ENCODE measurements at regions not wholly inside any gene's neighbourhood (a gene's known extent, or its start where the extent isn't known, plus 50 kb on each side); places are given as distances from the start of the nearest gene placed in this dataset.
"Not testable (repeated sequence)": the region's sequence is repeated elsewhere in the genome, so short reads cannot be mapped to it uniquely, and the experiment has no call there.

GRCh38 chr5:12658871-12659446 is 754.7 kb upstream of the CTNND2 start:
- TF ChIP-seq Cebpa-rat (IDR thresholded peaks at IDR 0.05): no peak
- Histone ChIP-seq H3K4me3 (no peak overlapping the region), H3K36me3 (no peaks in the 10 kb centered on the region), H4K20me1 (no peaks in the 10 kb centered on the region), H3K9ac (no peak overlapping the region), H3K27me3 (no peaks in the 10 kb centered on the region), H3K9me3 (replicated peaks in 1 of 11) (peaks cover 14 to 36% (median 24%) of the 10 kb centered on the region in 11 experiments), H3K27ac (no peak overlapping the region), H3K4me1 (no peaks in the 10 kb centered on the region), H3K4me2 (no peak overlapping the region)

- H3K36me3 ChIP-seq, H3K4me2 ChIP-seq, H4K20me1 ChIP-seq, H3K9ac ChIP-seq, H3K4me1 ChIP-seq, H3K27ac ChIP-seq, H3K27me3 ChIP-seq, H3K4me3 ChIP-seq: not testable (repeated sequence)
- H3K9me3 ChIP-seq (replicated peaks in 1 of 11): peaks cover 14 to 33% (median 23%) of the 10 kb centered on the region in 11 experiments
Observed at GRCh38 chr5:12657914-12658474, 753.7 kb upstream of the CTNND2 start.

- Histone ChIP-seq H3K9ac (no peak overlapping the region), H4K20me1 (no peaks in the 10 kb centered on the region), H3K27me3 (no peaks in the 10 kb centered on the region), H3K9me3 (replicated peaks in 1 of 11) (peaks cover 0 to 12% (median 6%) of the 10 kb centered on the region in 11 experiments; a peak in 9 of 22 replicates), H3K4me1 (no peaks in the 10 kb centered on the region), H3K27ac (no peak overlapping the region), H3K4me2 (no peak overlapping the region), H3K36me3 (no peaks in the 10 kb centered on the region), H3K4me3 (no peak overlapping the region)
- TF ChIP-seq Cebpa-rat (IDR thresholded peaks at IDR 0.05): no peak
Observed at GRCh38 chr5:12655675-12656074, 751.4 kb upstream of the CTNND2 start.

- H4K20me1 ChIP-seq: no peaks in the 10 kb centered on the region
- no peak overlapping the region for H3K4me3 ChIP-seq
- no peak overlapping the region for H3K4me2 ChIP-seq
- no peaks in the 10 kb centered on the region for H3K9me3 ChIP-seq (replicated peaks in 1 of 11)
- H3K9ac ChIP-seq: no peak overlapping the region
- no peaks in the 10 kb centered on the region for H3K36me3 ChIP-seq
- no peaks in the 10 kb centered on the region for H3K27me3 ChIP-seq
- H3K27ac ChIP-seq: no peak overlapping the region
- no peaks in the 10 kb centered on the region for H3K4me1 ChIP-seq
- no peak for TF ChIP-seq Cebpa-rat (IDR thresholded peaks at IDR 0.05)
Observed at GRCh38 chr5:12652201-12652600, 748.0 kb upstream of the CTNND2 start.

GRCh38 chr5:12648558-12648957 is 744.3 kb upstream of the CTNND2 start:
- Histone ChIP-seq H3K27me3 (no peaks in the 10 kb centered on the region), H3K4me1 (no peaks in the 10 kb centered on the region; a peak in 1 of 20 replicates), H3K4me2 (no peak overlapping the region), H4K20me1 (no peaks in the 10 kb centered on the region), H3K9me3 (replicated peaks in 1 of 11) (no peaks in the 10 kb centered on the region), H3K9ac (no peak overlapping the region), H3K4me3 (no peak overlapping the region), H3K27ac (no peak overlapping the region), H3K36me3 (no peaks in the 10 kb centered on the region)
- no peak for TF ChIP-seq Cebpa-rat (IDR thresholded peaks at IDR 0.05)

- no peak overlapping the region for H3K4me2 ChIP-seq
- H3K9ac ChIP-seq: no peak overlapping the region
- H3K27ac ChIP-seq: no peak overlapping the region
- H3K9me3 ChIP-seq (replicated peaks in 1 of 11): no peaks in the 10 kb centered on the region
- H3K4me3 ChIP-seq: no peak overlapping the region
- TF ChIP-seq Cebpa-rat (IDR thresholded peaks at IDR 0.05): no peak
- H3K4me1 ChIP-seq: no peaks in the 10 kb centered on the region; a peak in 2 of 20 replicates
- no peaks in the 10 kb centered on the region for H4K20me1 ChIP-seq
- H3K36me3 ChIP-seq: no peaks in the 10 kb centered on the region
- H3K27me3 ChIP-seq: no peaks in the 10 kb centered on the region
Observed at GRCh38 chr5:12647613-12648012, 743.4 kb upstream of the CTNND2 start.

GRCh38 chr5:12645582-12645981 is 741.3 kb upstream of the CTNND2 start:
- no peak overlapping the region for H3K9ac ChIP-seq

GRCh38 chr5:12636209-12636608 is 732.0 kb upstream of the CTNND2 start:
- no peak overlapping the region for H3K4me3 ChIP-seq
- no peak for TF ChIP-seq Cebpa-rat (IDR thresholded peaks at IDR 0.05)
- no peaks in the 10 kb centered on the region for H3K9me3 ChIP-seq (replicated peaks in 1 of 11)
- no peaks in the 10 kb centered on the region for H3K4me1 ChIP-seq
- no peaks in the 10 kb centered on the region for H4K20me1 ChIP-seq
- no peaks in the 10 kb centered on the region for H3K36me3 ChIP-seq
- H3K27me3 ChIP-seq: no peaks in the 10 kb centered on the region
- H3K9ac ChIP-seq: no peak overlapping the region
- no peak overlapping the region for H3K27ac ChIP-seq
- H3K4me2 ChIP-seq: no peak overlapping the region

More at GRCh38 chr5:12645582-12645981, 741.3 kb upstream of the CTNND2 start:
- Histone ChIP-seq H3K4me3 (no peak overlapping the region), H3K27ac (no peak overlapping the region), H3K4me2 (no peak overlapping the region), H3K9me3 (replicated peaks in 1 of 11) (no peaks in the 10 kb centered on the region), H4K20me1 (no peaks in the 10 kb centered on the region), H3K4me1 (peaks cover 0 to 8% (median 2%) of the 10 kb centered on the region in 10 experiments; a peak in 8 of 20 replicates), H3K27me3 (no peaks in the 10 kb centered on the region), H3K36me3 (no peaks in the 10 kb centered on the region)
- no peak for TF ChIP-seq Cebpa-rat (IDR thresholded peaks at IDR 0.05)

GRCh38 chr5:12626556-12626955 is 722.3 kb upstream of the CTNND2 start:
- no peaks in the 10 kb centered on the region for H4K20me1 ChIP-seq
- no peaks in the 10 kb centered on the region for H3K36me3 ChIP-seq
- TF ChIP-seq Cebpa-rat (IDR thresholded peaks at IDR 0.05): no peak
- H3K4me2 ChIP-seq: no peak overlapping the region
- no peaks in the 10 kb centered on the region for H3K27me3 ChIP-seq
- peaks cover 0 to 7% (median 0%) of the 10 kb centered on the region in 11 experiments; a peak in 1 of 22 replicates for H3K9me3 ChIP-seq (replicated peaks in 1 of 11)
- H3K4me3 ChIP-seq: no peak overlapping the region
- H3K4me1 ChIP-seq: no peaks in the 10 kb centered on the region
- H3K9ac ChIP-seq: no peak overlapping the region
- H3K27ac ChIP-seq: no peak overlapping the region

- TF ChIP-seq Cebpa-rat (IDR thresholded peaks at IDR 0.05): no peak
- H3K27me3 ChIP-seq: no peaks in the 10 kb centered on the region
- H4K20me1 ChIP-seq: no peaks in the 10 kb centered on the region
- peaks cover 0 to 7% (median 0%) of the 10 kb centered on the region in 11 experiments; a peak in 1 of 22 replicates for H3K9me3 ChIP-seq (replicated peaks in 1 of 11)
- H3K4me1 ChIP-seq: no peaks in the 10 kb centered on the region
- no peak overlapping the region for H3K4me3 ChIP-seq
- no peak overlapping the region for H3K27ac ChIP-seq
- no peak overlapping the region for H3K4me2 ChIP-seq
- no peaks in the 10 kb centered on the region for H3K36me3 ChIP-seq
- H3K9ac ChIP-seq: no peak overlapping the region
Observed at GRCh38 chr5:12625667-12626263, 721.5 kb upstream of the CTNND2 start.
